BLaER1 treated with 17β-estradiol and CSF1 and Interleukin-3, amounts not matched to agents 10 nM and 100 nM (cell line): ENCODE measurements at regions not wholly inside any gene's neighbourhood (a gene's known extent, or its start where the extent isn't known, plus 50 kb on each side); places are given as distances from the start of the nearest gene placed in this dataset.

Experiments used
- H3K27ac ChIP-seq, 11 experiments: shearing (Covaris generic); formaldehyde crosslinking; 2 replicates each; pipeline ENCODE4 v1.8.1; 2022
- H3K27me3 ChIP-seq, 11 experiments: shearing (Covaris generic); formaldehyde crosslinking; 2 replicates each; pipeline ENCODE4 v1.8.1; 2022
- H3K36me3 ChIP-seq, 11 experiments: shearing (Covaris generic); formaldehyde crosslinking; 2 replicates each; pipeline ENCODE4 v1.8.1; 2022
- H3K4me1 ChIP-seq, 10 experiments: shearing (Covaris generic); formaldehyde crosslinking; 2 replicates each; pipeline ENCODE4 v1.8.1; 2022
- H3K4me2 ChIP-seq, 11 experiments: shearing (Covaris generic); formaldehyde crosslinking; 2 replicates each; pipeline ENCODE4 v1.8.1; 2022
- H3K4me3 ChIP-seq, 10 experiments: shearing (Covaris generic); formaldehyde crosslinking; 2 replicates each; pipeline ENCODE4 v1.8.1; 2022
- H3K9ac ChIP-seq, 11 experiments: shearing (Covaris generic); formaldehyde crosslinking; 2 replicates each; pipeline ENCODE4 v1.8.1; 2022
- H3K9me3 ChIP-seq, 11 experiments: shearing (Covaris generic); formaldehyde crosslinking; replicated peaks in 1 of 11; 2 replicates each; pipeline ENCODE4 v1.8.1; 2022
- H4K20me1 ChIP-seq, 11 experiments: shearing (Covaris generic); formaldehyde crosslinking; 2 replicates each; pipeline ENCODE4 v1.8.1; 2022
- Cebpa-rat ChIP-seq, 11 experiments: shearing (Covaris generic); IDR thresholded peaks; 2 replicates each; pipeline ENCODE4 v1.8.1; 2022

- no peak overlapping the region for H3K4me3 ChIP-seq
- TF ChIP-seq Cebpa-rat (IDR thresholded peaks at IDR 0.05): no peak
- H3K27me3 ChIP-seq: no peaks in the 10 kb centered on the region
- H3K36me3 ChIP-seq: no peaks in the 10 kb centered on the region
- H3K4me1 ChIP-seq: no peaks in the 10 kb centered on the region
- H3K9ac ChIP-seq: no peak overlapping the region
- no peak overlapping the region for H3K27ac ChIP-seq
- no peaks in the 10 kb centered on the region for H4K20me1 ChIP-seq
- no peak overlapping the region for H3K4me2 ChIP-seq
- no peaks in the 10 kb centered on the region for H3K9me3 ChIP-seq
These were observed 223.7 kb downstream of the QDPR start for GRCh38 chr4:17288151-17288550.

GRCh38 chr4:17286752-17287460 lies 225.0 kb downstream of the QDPR start:
- no peak for TF ChIP-seq Cebpa-rat (IDR thresholded peaks at IDR 0.05)

GRCh38 chr4:17285747-17286146 lies 226.1 kb downstream of the QDPR start:
- Histone ChIP-seq H3K27ac (no peak overlapping the region), H3K9me3 (no peaks in the 10 kb centered on the region), H3K27me3 (no peaks in the 10 kb centered on the region), H3K4me1 (no peaks in the 10 kb centered on the region), H4K20me1 (no peaks in the 10 kb centered on the region), H3K4me3 (no peak overlapping the region), H3K4me2 (no peak overlapping the region), H3K9ac (no peak overlapping the region), H3K36me3 (no peaks in the 10 kb centered on the region)
- no peak for TF ChIP-seq Cebpa-rat (IDR thresholded peaks at IDR 0.05)

More at GRCh38 chr4:17286752-17287460, 225.0 kb downstream of the QDPR start:
- no peak overlapping the region for H3K27ac ChIP-seq
- H3K4me1 ChIP-seq: no peaks in the 10 kb centered on the region
- H3K9me3 ChIP-seq: no peaks in the 10 kb centered on the region
- H3K36me3 ChIP-seq: no peaks in the 10 kb centered on the region
- H3K4me2 ChIP-seq: no peak overlapping the region
- H3K9ac ChIP-seq: no peak overlapping the region
- H4K20me1 ChIP-seq: no peaks in the 10 kb centered on the region
- H3K4me3 ChIP-seq: no peak overlapping the region
- H3K27me3 ChIP-seq: no peaks in the 10 kb centered on the region

- Histone ChIP-seq H3K36me3 (no peaks in the 10 kb centered on the region), H3K9ac (no peak overlapping the region), H3K27ac (no peak overlapping the region), H3K4me1 (no peaks in the 10 kb centered on the region), H3K9me3 (no peaks in the 10 kb centered on the region), H3K27me3 (no peaks in the 10 kb centered on the region), H4K20me1 (no peaks in the 10 kb centered on the region), H3K4me3 (no peak overlapping the region), H3K4me2 (no peak overlapping the region)
- no peak for TF ChIP-seq Cebpa-rat (IDR thresholded peaks at IDR 0.05)
These were observed 227.3 kb downstream of the QDPR start for GRCh38 chr4:17284323-17285175.

- H3K27ac ChIP-seq: no peak overlapping the region
- no peaks in the 10 kb centered on the region for H3K27me3 ChIP-seq
- H3K4me2 ChIP-seq: no peak overlapping the region
- no peak overlapping the region for H3K4me3 ChIP-seq
- H3K4me1 ChIP-seq: no peaks in the 10 kb centered on the region
- H4K20me1 ChIP-seq: no peaks in the 10 kb centered on the region
- TF ChIP-seq Cebpa-rat (IDR thresholded peaks at IDR 0.05): no peak
- H3K36me3 ChIP-seq: no peaks in the 10 kb centered on the region
- H3K9ac ChIP-seq: no peak overlapping the region
- H3K9me3 ChIP-seq: no peaks in the 10 kb centered on the region
These were observed 228.1 kb downstream of the QDPR start for GRCh38 chr4:17283832-17284231.

GRCh38 chr4:17283251-17283650 lies 228.6 kb downstream of the QDPR start:
- no peaks in the 10 kb centered on the region for H3K27me3 ChIP-seq
- no peaks in the 10 kb centered on the region for H3K4me1 ChIP-seq
- no peaks in the 10 kb centered on the region for H3K36me3 ChIP-seq
- no peaks in the 10 kb centered on the region for H3K9me3 ChIP-seq
- no peak overlapping the region for H3K4me2 ChIP-seq
- H3K27ac ChIP-seq: no peak overlapping the region
- H4K20me1 ChIP-seq: no peaks in the 10 kb centered on the region
- no peak overlapping the region for H3K9ac ChIP-seq
- no peak overlapping the region for H3K4me3 ChIP-seq
- no peak for TF ChIP-seq Cebpa-rat (IDR thresholded peaks at IDR 0.05)

GRCh38 chr4:17280261-17281018 lies 231.4 kb downstream of the QDPR start:
- H3K27ac ChIP-seq: no peak overlapping the region
- no peaks in the 10 kb centered on the region for H3K9me3 ChIP-seq
- H3K4me1 ChIP-seq: peaks cover 0 to 21% (median 0%) of the 10 kb centered on the region in 10 experiments; a peak in 6 of 20 replicates
- H3K4me3 ChIP-seq: no peak overlapping the region
- H3K36me3 ChIP-seq: no peaks in the 10 kb centered on the region
- H4K20me1 ChIP-seq: no peaks in the 10 kb centered on the region
- TF ChIP-seq Cebpa-rat (IDR thresholded peaks at IDR 0.05): no peak
- H3K27me3 ChIP-seq: no peaks in the 10 kb centered on the region
- H3K4me2 ChIP-seq: no peak overlapping the region
- H3K9ac ChIP-seq: no peak overlapping the region

- Histone ChIP-seq H3K27ac (no peak overlapping the region), H3K4me1 (peaks cover 0 to 22% (median 0%) of the 10 kb centered on the region in 10 experiments; a peak in 6 of 20 replicates), H3K9ac (no peak overlapping the region), H3K4me3 (no peak overlapping the region), H4K20me1 (no peaks in the 10 kb centered on the region), H3K9me3 (no peaks in the 10 kb centered on the region), H3K27me3 (no peaks in the 10 kb centered on the region), H3K4me2 (peak overlapping the region in 2 of 11 experiments; percentile 1 to 29; a peak in 1 of 22 replicates), H3K36me3 (no peaks in the 10 kb centered on the region)
- TF ChIP-seq Cebpa-rat (IDR thresholded peaks at IDR 0.05): no peak
These were observed 235.1 kb downstream of the QDPR start for GRCh38 chr4:17276776-17277175.

GRCh38 chr4:17275836-17276235 lies 236.1 kb downstream of the QDPR start:
- Histone ChIP-seq H3K36me3 (no peaks in the 10 kb centered on the region), H4K20me1 (no peaks in the 10 kb centered on the region), H3K27me3 (no peaks in the 10 kb centered on the region)

More at GRCh38 chr4:17275836-17276235, 236.1 kb downstream of the QDPR start:
- H3K9me3 ChIP-seq: no peaks in the 10 kb centered on the region
- TF ChIP-seq Cebpa-rat (IDR thresholded peaks at IDR 0.05): no peak
- no peak overlapping the region for H3K9ac ChIP-seq
- H3K27ac ChIP-seq: no peak overlapping the region
- H3K4me1 ChIP-seq: peaks cover 0 to 22% (median 0%) of the 10 kb centered on the region in 10 experiments; a peak in 6 of 20 replicates
- H3K4me2 ChIP-seq: peak overlapping the region in 2 of 11 experiments; percentile 1 to 29; a peak in 1 of 22 replicates
- no peak overlapping the region for H3K4me3 ChIP-seq
